Neural cell (in vitro differentiated cells): ENCODE measurements at regions not wholly inside any gene's neighbourhood (a gene's known extent, or its start where the extent isn't known, plus 50 kb on each side); places are given as distances from the start of the nearest gene placed in this dataset.

Source experiments
- H2AFZ ChIP-seq: fragments of 200-600, 300-800 bp; sonication (generic), shearing (Covaris generic); 2 replicates; pipeline ENCODE4 v1.6.0; 2014; ENCODE audit warnings: low read depth, mild to moderate bottlenecking, antibody characterized with exemption, low read length, moderate library complexity
- H3F3A ChIP-seq: fragments of 200-600 bp; shearing (Covaris generic); 2 replicates; pipeline ENCODE4 v1.6.1; 2016; ENCODE audit warnings: mild to moderate bottlenecking, moderate library complexity, mixed read lengths, antibody characterized with exemption, low read length; ENCODE audit not compliant: insufficient read depth, poor library complexity, severe bottlenecking
- H3K27ac ChIP-seq: fragments of 200-600, 300-800 bp; sonication (generic), shearing (Covaris generic); 2 replicates; pipeline ENCODE4 v1.5.1; 2014; ENCODE audit warnings: mild to moderate bottlenecking, low read length, moderate library complexity
- H3K27me3 ChIP-seq: fragments of 300-800, 200-600 bp; sonication (generic), shearing (Covaris generic); 2 replicates; pipeline ENCODE4 v1.6.0; 2014; ENCODE audit warnings: mild to moderate bottlenecking, low read depth, low read length, moderate library complexity; ENCODE audit not compliant: insufficient read depth
- H3K36me3 ChIP-seq: fragments of 300-800, 200-600 bp; sonication (generic), shearing (Covaris generic); 2 replicates; pipeline ENCODE4 v1.5.1; 2014; ENCODE audit warnings: mild to moderate bottlenecking, antibody characterized with exemption, low read length, moderate library complexity; ENCODE audit not compliant: insufficient read depth
- H3K4me2 ChIP-seq: fragments of 300-800, 200-600 bp; sonication (generic), shearing (Covaris generic); 2 replicates; pipeline ENCODE4 v1.6.0; 2014; ENCODE audit warnings: mild to moderate bottlenecking, low read length
- H3K4me3 ChIP-seq: fragments of 300-800, 200-600 bp; sonication (generic), shearing (Covaris generic); 2 replicates; pipeline ENCODE4 v1.5.1; 2014; ENCODE audit warnings: mild to moderate bottlenecking, low read length, moderate library complexity
- H3K79me2 ChIP-seq: fragments of 200-600 bp; shearing (Covaris generic); replicated peaks from 2 replicates; pipeline ENCODE4 v1.6.0; 2014; ENCODE audit warnings: mild to moderate bottlenecking, low read length, moderate library complexity; ENCODE audit not compliant: insufficient read depth
- H3K9ac ChIP-seq: fragments of 300-800, 200-600 bp; sonication (generic), shearing (Covaris generic); 2 replicates; pipeline ENCODE4 v1.6.1; 2016; ENCODE audit warnings: mild to moderate bottlenecking, low read length, mixed read lengths
- H3K9me2 ChIP-seq: fragments of 200-600 bp; shearing (Covaris generic); 2 replicates; pipeline ENCODE4 v1.6.1; 2016; ENCODE audit warnings: mild to moderate bottlenecking, low read length, mixed read lengths; ENCODE audit not compliant: insufficient read depth
- H3K9me3 ChIP-seq: fragments of 200-600, 300-800 bp; sonication (generic), shearing (Covaris generic); 2 replicates; pipeline ENCODE4 v1.6.1; 2016; ENCODE audit warnings: mild to moderate bottlenecking, mixed run types, low read length, moderate library complexity, mixed read lengths
- H4K20me1 ChIP-seq: fragments of 200-600 bp; shearing (Covaris generic); 2 replicates; pipeline ENCODE4 v1.6.1; 2016; ENCODE audit warnings: mild to moderate bottlenecking, mixed run types; ENCODE audit not compliant: insufficient read depth
- CTCF ChIP-seq: fragments of 450-650 bp; IDR thresholded peaks from 2 replicates; pipeline ENCODE4 v1.5.1; 2014; ENCODE audit warnings: antibody characterized with exemption, mild to moderate bottlenecking, moderate library complexity; ENCODE audit not compliant: poor library complexity, severe bottlenecking
- EP300 ChIP-seq: fragments of 450-650 bp; conservative IDR thresholded peaks from 2 replicates; pipeline ENCODE4 v1.6.1; 2014; ENCODE audit warnings: antibody characterized with exemption, mild to moderate bottlenecking, moderate library complexity; ENCODE audit not compliant: poor library complexity, severe bottlenecking
- EZH2 ChIP-seq: fragments of 200-600, 300-800 bp; shearing (Covaris generic), sonication (generic); IDR thresholded peaks from 2 replicates; pipeline ENCODE4 v1.6.1; 2014; ENCODE audit warnings: antibody characterized with exemption, low read length, borderline replicate concordance, mild to moderate bottlenecking; ENCODE audit not compliant: insufficient read depth, poor library complexity, severe bottlenecking
- MXI1 ChIP-seq: fragments of 450-650 bp; conservative IDR thresholded peaks from 2 replicates; pipeline ENCODE4 v1.6.1; 2014; ENCODE audit warnings: antibody characterized with exemption, mild to moderate bottlenecking; ENCODE audit not compliant: poor library complexity, severe bottlenecking
- POLR2AphosphoS5 ChIP-seq: IDR thresholded peaks from 2 replicates; pipeline ENCODE4 v1.6.1; 2012
- RAD21 ChIP-seq: fragments of 450-650 bp; conservative IDR thresholded peaks from 2 replicates; pipeline ENCODE4 v1.6.1; 2014; ENCODE audit warnings: antibody characterized with exemption, mild to moderate bottlenecking, moderate library complexity
- SMC3 ChIP-seq: fragments of 450-650 bp; conservative IDR thresholded peaks from 2 replicates; pipeline ENCODE4 v1.6.1; 2014; ENCODE audit warnings: antibody characterized with exemption, mild to moderate bottlenecking, moderate library complexity; ENCODE audit not compliant: poor library complexity
- TAF1 ChIP-seq: IDR thresholded peaks from 2 replicates; pipeline ENCODE4 v1.6.1; 2012; ENCODE audit warnings: low read depth
- TF ChIP-seq, protein P1 (sequence below): IDR thresholded peaks from 2 replicates; pipeline ENCODE4 v1.6.1; 2012; ENCODE audit warnings: borderline replicate concordance

GRCh38 chr22:49571326-49571725, 256.3 kb downstream of the BRD1 start:
- Histone ChIP-seq H3K4me3 (no peak overlapping the region), H3F3A (no peaks in the 10 kb centered on the region), H3K9ac (no peak overlapping the region), H2AFZ (no peak overlapping the region), H3K36me3 (no peaks in the 10 kb centered on the region), H3K27me3 (no peaks in the 10 kb centered on the region), H3K9me2 (no peaks in the 10 kb centered on the region), H3K4me2 (no peak overlapping the region), H3K27ac (no peak overlapping the region), H3K9me3 (no peaks in the 10 kb centered on the region), H3K79me2 (no peaks in the 10 kb centered on the region), H4K20me1 (no peaks in the 10 kb centered on the region)
- TF ChIP-seq POLR2AphosphoS5, result no peak
- no peak for TF ChIP-seq EP300
- no peak for TF ChIP-seq CTCF
- TF ChIP-seq EZH2, result no peak
- TF ChIP-seq TAF1, result no peak
- TF ChIP-seq SMC3, result no peak
- TF ChIP-seq MXI1, result no peak
- no peak for TF ChIP-seq RAD21
- TF ChIP-seq, protein P1, sequence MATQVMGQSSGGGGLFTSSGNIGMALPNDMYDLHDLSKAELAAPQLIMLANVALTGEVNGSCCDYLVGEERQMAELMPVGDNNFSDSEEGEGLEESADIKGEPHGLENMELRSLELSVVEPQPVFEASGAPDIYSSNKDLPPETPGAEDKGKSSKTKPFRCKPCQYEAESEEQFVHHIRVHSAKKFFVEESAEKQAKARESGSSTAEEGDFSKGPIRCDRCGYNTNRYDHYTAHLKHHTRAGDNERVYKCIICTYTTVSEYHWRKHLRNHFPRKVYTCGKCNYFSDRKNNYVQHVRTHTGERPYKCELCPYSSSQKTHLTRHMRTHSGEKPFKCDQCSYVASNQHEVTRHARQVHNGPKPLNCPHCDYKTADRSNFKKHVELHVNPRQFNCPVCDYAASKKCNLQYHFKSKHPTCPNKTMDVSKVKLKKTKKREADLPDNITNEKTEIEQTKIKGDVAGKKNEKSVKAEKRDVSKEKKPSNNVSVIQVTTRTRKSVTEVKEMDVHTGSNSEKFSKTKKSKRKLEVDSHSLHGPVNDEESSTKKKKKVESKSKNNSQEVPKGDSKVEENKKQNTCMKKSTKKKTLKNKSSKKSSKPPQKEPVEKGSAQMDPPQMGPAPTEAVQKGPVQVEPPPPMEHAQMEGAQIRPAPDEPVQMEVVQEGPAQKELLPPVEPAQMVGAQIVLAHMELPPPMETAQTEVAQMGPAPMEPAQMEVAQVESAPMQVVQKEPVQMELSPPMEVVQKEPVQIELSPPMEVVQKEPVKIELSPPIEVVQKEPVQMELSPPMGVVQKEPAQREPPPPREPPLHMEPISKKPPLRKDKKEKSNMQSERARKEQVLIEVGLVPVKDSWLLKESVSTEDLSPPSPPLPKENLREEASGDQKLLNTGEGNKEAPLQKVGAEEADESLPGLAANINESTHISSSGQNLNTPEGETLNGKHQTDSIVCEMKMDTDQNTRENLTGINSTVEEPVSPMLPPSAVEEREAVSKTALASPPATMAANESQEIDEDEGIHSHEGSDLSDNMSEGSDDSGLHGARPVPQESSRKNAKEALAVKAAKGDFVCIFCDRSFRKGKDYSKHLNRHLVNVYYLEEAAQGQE, result no peak

- Histone ChIP-seq H3K9ac (no peak overlapping the region), H3K4me2 (no peak overlapping the region), H3F3A (no peaks in the 10 kb centered on the region), H3K27me3 (no peaks in the 10 kb centered on the region), H3K79me2 (no peaks in the 10 kb centered on the region), H3K36me3 (no peaks in the 10 kb centered on the region), H4K20me1 (no peaks in the 10 kb centered on the region), H2AFZ (no peak overlapping the region), H3K9me3 (no peaks in the 10 kb centered on the region), H3K27ac (no peak overlapping the region), H3K9me2 (no peaks in the 10 kb centered on the region), H3K4me3 (no peak overlapping the region)
- TF ChIP-seq EP300, result no peak
- TF ChIP-seq MXI1, result no peak
- no peak for TF ChIP-seq POLR2AphosphoS5
- TF ChIP-seq RAD21, result no peak
- no peak for TF ChIP-seq CTCF
- TF ChIP-seq EZH2, result no peak
- TF ChIP-seq, protein P1, result no peak
- no peak for TF ChIP-seq SMC3
- TF ChIP-seq TAF1, result no peak
Observed at GRCh38 chr22:49570032-49570848, 257.4 kb downstream of the BRD1 start.
